ENCODE measurements at regions not wholly inside any gene's neighbourhood (a gene's known extent, or its start where the extent isn't known, plus 50 kb on each side); places are given as distances from the start of the nearest gene placed in this dataset.

- no peak for TF ChIP-seq ZNF274 (IDR thresholded peaks at IDR 0.05; ENCODE audit: low read depth, low read length)
- TF ChIP-seq MAX (IDR thresholded peaks at IDR 0.05): no peak
- TF ChIP-seq EZH2 (IDR thresholded peaks at IDR 0.05): no peak
- no peak for TF ChIP-seq CTCF (IDR thresholded peaks at IDR 0.05 in 2 of 3, conservative IDR thresholded peaks at IDR 0.05 in 1 of 3; ENCODE audit: borderline replicate concordance in 1 of 3, insufficient read depth in 1 of 3, low read depth in 2 of 3, low read length in 2 of 3)
- no peak for TF ChIP-seq SIN3A (IDR thresholded peaks at IDR 0.05; ENCODE audit: low read depth)
- no peak for TF ChIP-seq FOSL1 (IDR thresholded peaks at IDR 0.05; ENCODE audit: low read depth)
- RAD21 ChIA-PET (ENCODE audit: low non-redundant PET in 1 of 2, low total read pairs in 2 of 2, uncharacterized antibody in 2 of 2, unreplicated experiment in 2 of 2): no interaction called here
- H3K4me2 ChIP-seq (ENCODE audit: low read length): no peak overlapping the region
- no peaks in the 10 kb centered on the region for H3K36me3 ChIP-seq (ENCODE audit: control insufficient read depth in 1 of 2, insufficient read depth in 2 of 2, low read length in 2 of 2)
- intact Hi-C loops (cut with micrococcal nuclease): no loop called here
- H3K9me3 ChIP-seq (ENCODE audit: control insufficient read depth in 1 of 2, insufficient read depth in 1 of 2, low read depth in 1 of 2, low read length in 2 of 2): peaks cover 0 to 5% of the 10 kb centered on the region in 2 experiments; a peak in 1 of 4 replicates
- no TSS peak for BruUV-seq (replicated peaks)
- no peaks in the 10 kb centered on the region for H3K9me2 ChIP-seq (ENCODE audit: insufficient read depth)
- H3K4me3 ChIP-seq (replicated peaks in 1 of 2; ENCODE audit: low read depth in 1 of 2, low read length in 2 of 2): no peak overlapping the region
- no peaks in the 10 kb centered on the region for H3K79me2 ChIP-seq (ENCODE audit: insufficient read depth, low read length)
- POLR2A ChIA-PET: no interaction called here
- CTCF ChIA-PET: no interaction called here
- H2AFZ ChIP-seq (ENCODE audit: low read depth, low read length, poor library complexity, severe bottlenecking): no peak overlapping the region
- no peaks in the 10 kb centered on the region for H3K4me1 ChIP-seq (ENCODE audit: control insufficient read depth in 1 of 2, insufficient read depth in 2 of 2, low read length in 2 of 2)
- ATAC-seq (no peak), DNase-seq (ENCODE audit: low read depth, low spot score) (no peak)
- no peaks in the 10 kb centered on the region for H3K27me3 ChIP-seq (ENCODE audit: insufficient read depth, low read length)
- no peaks in the 10 kb centered on the region for H4K20me1 ChIP-seq (ENCODE audit: insufficient read depth)
- H3K27ac ChIP-seq (ENCODE audit: low read depth, low read length): no peak overlapping the region
- no peak overlapping the region for H3K9ac ChIP-seq (ENCODE audit: low read length)
Observed at GRCh38 chr20:21601799-21602198, 87.9 kb upstream of the NKX2-2 start.

DNA sequence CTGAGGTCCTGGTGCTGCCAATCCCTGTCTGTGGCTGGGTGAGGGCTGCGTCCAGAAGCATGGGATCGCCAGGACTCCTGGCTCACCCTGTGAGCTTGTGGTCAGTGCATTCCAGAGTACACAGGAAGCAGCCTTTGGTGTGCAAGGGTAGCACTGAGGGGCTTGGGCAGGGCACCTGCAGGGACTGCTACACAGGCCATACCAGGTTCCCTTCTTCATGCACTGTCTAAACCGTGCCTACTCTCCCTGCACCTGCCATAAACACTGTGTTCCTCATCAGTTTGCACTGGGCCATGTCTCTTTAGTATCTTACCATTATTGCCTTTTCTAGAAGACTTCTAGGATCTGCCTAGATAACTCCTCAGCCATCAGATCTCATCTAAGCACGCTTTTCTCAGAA lies 72.8 kb upstream of the NKX2-2 start:
- H3K27me3 ChIP-seq (ENCODE audit: insufficient read depth, low read length): peaks cover 31% of the 10 kb centered on the region
- H3K9me3 ChIP-seq (ENCODE audit: control insufficient read depth in 1 of 2, insufficient read depth in 1 of 2, low read depth in 1 of 2, low read length in 2 of 2): no peaks in the 10 kb centered on the region
- no peak overlapping the region for H3K4me3 ChIP-seq (replicated peaks in 1 of 2; ENCODE audit: low read depth in 1 of 2, low read length in 2 of 2)
- H2AFZ ChIP-seq (ENCODE audit: low read depth, low read length, poor library complexity, severe bottlenecking): no peak overlapping the region
- DNase-seq (ENCODE audit: low read depth, low spot score) (no peak), ATAC-seq (no peak)
- no peak overlapping the region for H3K4me2 ChIP-seq (ENCODE audit: low read length)
- H3K79me2 ChIP-seq (ENCODE audit: insufficient read depth, low read length): no peaks in the 10 kb centered on the region
- H3K4me1 ChIP-seq (ENCODE audit: control insufficient read depth in 1 of 2, insufficient read depth in 2 of 2, low read length in 2 of 2): no peaks in the 10 kb centered on the region
- RAD21 ChIA-PET (ENCODE audit: low non-redundant PET in 1 of 2, low total read pairs in 2 of 2, uncharacterized antibody in 2 of 2, unreplicated experiment in 2 of 2): no interaction called here
- POLR2A ChIA-PET: no interaction called here
- no peak overlapping the region for H3K9ac ChIP-seq (ENCODE audit: low read length)
- no peaks in the 10 kb centered on the region for H3K36me3 ChIP-seq (ENCODE audit: control insufficient read depth in 1 of 2, insufficient read depth in 2 of 2, low read length in 2 of 2)
- H3K9me2 ChIP-seq (ENCODE audit: insufficient read depth): no peaks in the 10 kb centered on the region
- intact Hi-C loops (cut with micrococcal nuclease): no loop called here
- no TSS peak for BruUV-seq (replicated peaks)
- H4K20me1 ChIP-seq (ENCODE audit: insufficient read depth): no peaks in the 10 kb centered on the region; the same call in 1 of the 2 replicates
- no peak overlapping the region for H3K27ac ChIP-seq (ENCODE audit: low read depth, low read length)
- CTCF ChIA-PET: no interaction called here
- TF ChIP-seq RAD21 (IDR thresholded peaks at IDR 0.05; ENCODE audit: low read depth): no peak
- TF ChIP-seq, protein P1, sequence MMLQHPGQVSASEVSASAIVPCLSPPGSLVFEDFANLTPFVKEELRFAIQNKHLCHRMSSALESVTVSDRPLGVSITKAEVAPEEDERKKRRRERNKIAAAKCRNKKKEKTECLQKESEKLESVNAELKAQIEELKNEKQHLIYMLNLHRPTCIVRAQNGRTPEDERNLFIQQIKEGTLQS (IDR thresholded peaks at IDR 0.05): no peak
- no peak for TF ChIP-seq EGR1 (IDR thresholded peaks at IDR 0.05; ENCODE audit: low read depth)
- no peak for TF ChIP-seq POLR2A (IDR thresholded peaks at IDR 0.05; ENCODE audit: borderline replicate concordance, extremely low read depth, insufficient read depth, insufficient read length)
- no peak for TF ChIP-seq ZFX (IDR thresholded peaks at IDR 0.05)
- TF ChIP-seq EZH2 (IDR thresholded peaks at IDR 0.05): no peak
- TF ChIP-seq JUND (IDR thresholded peaks at IDR 0.05): no peak
- TF ChIP-seq POLR2AphosphoS5 (IDR thresholded peaks at IDR 0.05; ENCODE audit: low read depth, low read length): no peak
- TF ChIP-seq MAX (IDR thresholded peaks at IDR 0.05): no peak
- TF ChIP-seq YY1 (IDR thresholded peaks at IDR 0.05; ENCODE audit: extremely low read depth, insufficient replicate concordance, low read depth, low read length): no peak
- TF ChIP-seq CTCF (IDR thresholded peaks at IDR 0.05 in 2 of 3, conservative IDR thresholded peaks at IDR 0.05 in 1 of 3; ENCODE audit: borderline replicate concordance in 1 of 3, insufficient read depth in 1 of 3, low read depth in 2 of 3, low read length in 2 of 3): no peak
- no peak for TF ChIP-seq CBX3 (IDR thresholded peaks at IDR 0.05; ENCODE audit: low read depth)
